Caki2 (cell line): ENCODE measurements at regions not wholly inside any gene's neighbourhood (a gene's known extent, or its start where the extent isn't known, plus 50 kb on each side); places are given as distances from the start of the nearest gene placed in this dataset.
A peak's percentile ranks its signal among the peaks of the same experiment; 100 is the strongest.

Experiments
- DNase-seq: peaks from one replicate; pipeline ENCODE4 v3.0.0-alpha.2; 2015; ENCODE audit warnings: low read depth
- in situ Hi-C: cut with HindIII; loops from 2 replicates; pipeline ENCODE4 v1.10.0; 2016; ENCODE audit warnings: low sequenced_read_pairs, low pct_unique_long_range_greater_than_20kb, mixed read lengths

DNA sequence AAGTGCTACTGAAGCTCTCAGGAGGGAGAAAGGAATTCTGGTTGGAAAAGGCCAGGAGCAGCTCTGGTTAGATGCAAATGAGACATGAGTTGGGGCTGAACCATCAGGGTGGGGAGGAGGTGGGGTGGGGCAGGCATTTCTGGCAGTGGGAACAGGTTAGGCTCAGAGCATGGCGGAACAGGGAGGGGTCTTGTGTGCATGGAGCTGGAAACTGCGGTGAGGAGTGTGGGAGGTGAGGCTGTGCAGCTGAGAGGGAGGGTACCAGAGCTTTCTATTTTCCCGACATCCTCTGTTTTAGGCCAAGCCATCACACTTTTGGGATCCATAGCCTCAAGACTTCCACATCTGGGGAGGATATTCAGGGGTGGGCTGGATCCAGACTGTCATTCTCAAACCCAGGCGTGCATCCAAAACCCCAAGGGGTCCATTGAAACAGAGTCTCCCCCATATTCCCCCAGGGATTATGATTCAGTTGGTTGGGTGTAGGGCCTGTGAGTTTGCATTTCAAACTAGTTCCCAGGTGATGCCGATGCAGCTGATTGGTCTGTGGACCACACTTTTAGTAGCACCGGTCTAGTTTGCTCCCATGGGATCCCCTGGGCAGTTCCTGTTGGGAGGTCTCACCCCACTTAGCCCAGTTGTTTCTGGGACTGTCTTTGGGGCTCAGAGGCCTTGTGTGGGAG lies 100.9 kb upstream of the TLE3 start:
- in situ Hi-C loops = no loop called here
- DNase-seq = no peak

GRCh38 chr15:70197945-70198361 lies 100.2 kb upstream of the TLE3 start:
- in situ Hi-C loops = no loop called here
- DNase-seq = no peak

DNA sequence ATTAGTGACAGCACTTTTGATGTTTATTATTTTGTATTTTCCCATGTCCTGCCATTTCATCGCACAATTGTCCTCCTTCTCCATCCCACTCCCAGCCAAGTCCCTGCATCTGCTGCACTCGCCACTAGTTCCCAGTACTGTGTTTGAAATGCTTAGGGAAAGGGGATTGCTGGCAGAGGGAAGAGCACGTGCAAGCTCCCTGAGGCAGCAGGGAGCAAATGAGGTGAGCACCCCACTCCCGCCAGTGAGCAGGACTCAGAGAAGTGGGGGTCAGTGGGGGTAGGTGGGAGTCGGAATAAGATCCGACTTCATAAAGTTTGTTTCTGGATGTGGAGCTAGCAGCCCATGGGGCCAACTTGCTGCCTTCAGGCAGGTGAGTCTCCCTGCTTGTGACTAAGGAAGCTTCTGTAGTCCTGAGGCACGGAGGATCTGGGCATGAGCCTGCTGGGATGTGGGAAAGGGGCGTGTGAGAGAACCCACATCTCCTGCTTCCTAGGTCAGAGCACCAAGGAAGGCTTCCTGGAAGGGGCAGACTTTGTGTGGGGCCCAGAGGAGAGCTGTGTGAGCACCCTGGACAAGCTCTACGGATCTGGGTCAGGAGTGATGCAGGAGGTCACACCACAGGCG lies 99.7 kb upstream of the TLE3 start:
- in situ Hi-C loops = no loop called here
- no peak for DNase-seq

DNA sequence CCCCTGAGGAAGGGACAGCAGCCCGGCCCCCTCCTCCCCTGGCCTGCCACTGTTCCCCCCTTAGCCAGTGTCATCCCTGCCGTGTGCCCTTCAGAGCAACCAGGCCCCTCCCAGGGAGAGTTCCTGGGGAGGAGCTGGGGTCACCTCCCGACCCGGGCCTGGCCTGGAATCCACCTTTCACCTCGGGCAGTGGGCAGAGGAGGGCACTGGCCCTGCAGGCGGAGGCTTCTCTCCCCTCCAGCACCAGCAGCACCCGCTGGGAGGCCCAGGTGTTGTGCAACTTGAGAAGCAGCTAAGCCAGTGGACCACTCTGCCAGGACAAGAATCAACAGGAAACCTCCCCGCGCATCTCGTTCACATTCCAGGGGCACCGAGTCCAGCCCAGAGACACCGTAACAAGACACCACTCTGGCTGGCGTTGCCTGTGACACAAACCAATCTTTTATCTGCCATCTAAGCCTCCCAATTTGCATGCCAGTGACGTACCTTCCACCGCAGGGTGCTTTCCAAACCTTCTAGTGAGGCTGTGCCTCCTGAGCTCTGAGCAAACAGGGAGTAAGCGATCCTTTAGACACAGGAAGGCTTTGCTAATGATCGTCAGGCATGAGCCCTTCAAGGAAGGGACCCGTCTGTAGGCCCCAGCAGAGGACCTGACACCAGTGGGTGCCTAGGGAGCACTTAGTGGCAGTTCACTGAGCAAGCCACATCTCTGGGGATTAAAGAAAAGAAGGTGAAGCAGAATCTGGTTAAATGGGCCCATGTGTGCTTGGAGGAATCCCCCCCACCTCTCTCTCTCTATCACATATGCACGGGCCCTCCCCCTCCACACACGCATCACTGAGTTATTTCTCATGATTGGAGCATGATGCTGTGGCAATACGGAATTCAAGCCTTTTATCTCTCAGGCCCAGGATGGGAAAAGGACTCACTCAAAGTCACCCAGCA lies 98.9 kb upstream of the TLE3 start:
- in situ Hi-C loops = no loop called here
- peak; percentile 50 for DNase-seq

- peak; percentile 19 for DNase-seq
- in situ Hi-C loops = no loop called here
These were observed 98.0 kb upstream of the TLE3 start for GRCh38 chr15:70195587-70196305.

GRCh38 chr15:70195171-70195570 lies 97.5 kb upstream of the TLE3 start:
- in situ Hi-C loops = no loop called here
- no peak for DNase-seq

DNA sequence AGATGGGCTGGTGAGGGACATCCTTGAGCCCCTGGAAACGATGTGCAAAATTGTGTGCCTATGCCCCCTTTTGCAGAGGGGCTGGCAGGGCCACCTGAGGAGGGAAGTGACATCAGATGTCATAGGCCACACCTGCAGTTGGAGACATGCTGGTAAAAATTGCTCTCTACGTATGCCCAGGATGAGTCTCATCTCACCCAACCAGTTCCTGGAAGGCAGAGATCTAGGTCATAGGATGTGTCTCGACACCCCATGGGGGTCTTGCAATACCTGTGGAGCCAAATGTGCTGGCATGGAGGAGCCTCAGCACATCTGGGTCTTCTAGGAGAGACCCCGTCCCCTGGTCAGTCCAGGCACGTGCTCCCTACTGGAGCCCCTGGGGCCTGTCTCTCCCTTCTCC lies 96.5 kb upstream of the TLE3 start:
- in situ Hi-C loops = no loop called here
- no peak for DNase-seq

DNA sequence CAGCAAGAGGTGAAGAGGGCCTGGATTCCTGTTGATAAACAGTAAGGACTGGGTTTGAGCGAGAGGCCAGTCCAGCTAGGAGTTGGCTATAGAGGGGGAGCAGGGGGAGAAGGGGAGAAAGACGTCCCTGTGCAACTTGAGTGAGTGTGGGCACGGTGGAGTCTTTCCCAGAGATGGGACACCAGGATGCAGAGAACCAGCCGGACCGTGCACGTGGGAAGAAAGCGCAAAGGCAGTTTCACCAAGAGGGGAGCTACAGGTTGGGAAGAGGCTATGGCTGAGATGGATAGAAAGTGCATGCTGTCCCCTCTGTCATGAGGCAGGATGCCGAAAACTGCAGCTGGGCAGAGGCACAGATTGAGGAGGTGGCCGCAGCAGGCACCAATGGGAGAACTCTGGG lies 96.0 kb upstream of the TLE3 start:
- in situ Hi-C loops = no loop called here
- no peak for DNase-seq

DNA sequence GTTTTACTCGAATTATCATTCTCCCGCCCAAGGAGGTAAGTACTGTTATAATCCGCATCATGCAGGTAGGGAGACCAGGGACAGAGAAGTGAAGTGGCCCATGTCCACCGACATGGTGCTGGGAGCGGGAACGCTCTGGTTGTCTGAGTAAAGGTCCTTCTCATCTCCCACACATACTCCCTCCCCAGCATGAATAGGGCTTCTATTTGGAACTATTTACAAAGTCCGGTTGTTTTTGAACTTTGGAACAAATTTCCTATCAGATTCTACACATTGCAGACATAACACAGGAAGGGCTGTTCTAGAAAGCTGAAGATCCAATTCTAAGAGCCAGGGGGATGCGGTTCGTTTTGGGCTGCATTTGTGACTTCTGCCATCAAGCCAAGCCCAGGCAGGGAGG lies 94.8 kb upstream of the TLE3 start:
- no peak for DNase-seq

DNA sequence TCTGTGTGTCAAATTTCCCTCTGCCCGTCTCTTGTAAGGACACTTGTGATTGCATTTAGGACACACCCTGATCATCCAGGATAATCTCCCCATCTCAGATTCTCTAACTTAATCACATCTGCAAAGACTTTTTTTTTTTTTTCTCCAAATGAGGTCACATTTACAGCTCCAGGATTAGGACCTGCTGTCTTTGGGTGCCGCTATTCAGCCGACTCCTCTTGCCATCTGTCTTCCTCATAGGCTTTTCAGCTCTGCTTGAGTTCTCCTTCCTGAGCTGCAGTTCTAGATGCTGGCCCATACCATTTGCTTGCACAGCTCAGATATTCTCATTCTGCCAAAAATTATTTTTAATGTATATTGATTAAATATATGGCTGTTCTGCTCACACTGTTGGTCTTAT lies 94.3 kb upstream of the TLE3 start:
- in situ Hi-C loops = no loop called here
- no peak for DNase-seq

More for the DNA sequence above, 94.8 kb upstream of the TLE3 start:
- in situ Hi-C loops = no loop called here

DNA sequence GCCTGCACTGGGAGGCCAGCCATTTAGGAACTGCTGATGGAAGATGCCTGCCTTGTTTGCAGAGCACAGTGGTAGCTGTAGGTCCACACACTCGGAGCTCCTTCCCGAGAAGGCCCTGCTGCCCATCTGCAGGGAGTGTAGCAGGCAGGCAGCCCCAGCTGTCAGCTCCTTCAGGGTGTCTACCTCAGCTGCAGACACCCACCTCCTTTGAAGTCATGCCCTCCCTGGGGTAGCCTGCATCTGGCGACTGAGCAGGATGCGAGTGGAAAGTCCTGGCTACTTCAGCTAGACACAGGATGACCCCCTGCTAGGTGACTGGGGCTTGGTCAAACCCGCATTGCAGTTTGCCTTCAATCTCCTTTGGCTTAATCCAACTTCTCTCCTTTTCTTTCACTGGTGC lies 93.2 kb upstream of the TLE3 start:
- in situ Hi-C loops = no loop called here
- no peak for DNase-seq

GRCh38 chr15:70189826-70190695 lies 92.3 kb upstream of the TLE3 start:
- no peak for DNase-seq
- in situ Hi-C loops = no loop called here

DNA sequence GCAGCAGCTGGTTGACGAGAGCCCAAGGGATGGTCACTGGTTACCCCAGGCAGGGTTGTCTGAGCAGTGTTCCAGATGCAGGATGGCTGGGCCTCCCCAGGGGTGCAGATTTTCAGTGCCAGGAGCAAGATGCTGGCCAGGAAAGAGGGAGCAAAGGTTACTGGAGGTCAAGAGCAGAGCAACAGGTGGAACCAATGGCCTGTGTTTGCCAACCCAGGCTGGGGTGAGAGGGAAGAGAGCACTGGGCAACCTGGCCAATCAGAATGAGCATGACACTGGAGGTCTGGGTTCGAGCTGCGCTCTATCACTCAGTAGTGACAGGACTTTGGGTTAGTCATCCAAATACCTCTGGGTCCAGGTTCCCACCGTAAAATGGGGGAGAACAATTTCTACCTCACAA lies 90.6 kb upstream of the TLE3 start:
- no peak for DNase-seq
- in situ Hi-C loops = no loop called here

- no peak for DNase-seq
- in situ Hi-C loops = no loop called here
These were observed 89.6 kb upstream of the TLE3 start for GRCh38 chr15:70187331-70187730.

GRCh38 chr15:70186152-70186551 lies 88.4 kb upstream of the TLE3 start:
- in situ Hi-C loops = no loop called here
- DNase-seq = no peak

GRCh38 chr15:70185251-70185711 lies 87.6 kb upstream of the TLE3 start:
- in situ Hi-C loops = no loop called here
- no peak for DNase-seq

DNA sequence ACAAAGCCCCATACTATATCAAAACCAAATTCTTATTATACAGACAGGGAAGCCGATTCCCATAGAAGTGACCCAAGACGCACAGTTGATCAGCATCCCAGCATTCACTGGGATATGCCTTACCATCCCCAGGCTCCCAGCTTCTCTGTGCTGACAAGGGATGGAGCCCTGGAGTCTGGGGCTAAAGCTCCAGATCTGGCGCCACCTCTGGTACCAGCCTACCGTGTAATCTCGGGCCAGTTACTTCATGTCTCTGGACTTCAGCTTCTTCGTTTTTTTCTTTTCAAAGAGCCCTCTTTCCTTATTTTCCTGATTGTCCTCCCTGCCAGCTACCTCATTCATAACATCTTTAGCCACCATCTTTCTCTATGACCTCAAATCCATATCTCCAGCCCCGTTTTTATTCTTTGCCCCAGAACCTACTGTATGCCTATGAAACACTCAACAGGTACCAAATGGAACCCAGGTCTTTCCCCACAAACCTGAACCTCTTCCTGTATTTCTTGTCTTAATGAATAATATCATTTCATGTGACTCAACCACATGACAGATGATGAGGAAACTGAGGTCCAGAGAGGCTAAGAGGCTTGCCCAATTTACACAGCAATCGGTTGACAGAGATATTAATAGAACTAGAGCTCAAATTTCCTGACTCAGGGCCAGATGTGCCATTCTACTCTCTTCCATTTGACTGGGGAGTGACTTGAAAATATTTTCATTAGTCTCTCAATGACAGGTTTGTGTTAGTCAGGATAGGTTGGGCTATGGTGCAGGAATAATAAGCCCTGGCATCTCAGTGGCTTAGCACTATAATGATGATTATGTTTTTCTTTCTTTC lies 85.4 kb upstream of the TLE3 start:
- in situ Hi-C loops = no loop called here
- DNase-seq = no peak
